T-helper 1 cell (primary cell): ENCODE measurements at regions not wholly inside any gene's neighbourhood (a gene's known extent, or its start where the extent isn't known, plus 50 kb on each side); places are given as distances from the start of the nearest gene placed in this dataset.
"Not testable (repeated sequence)": the region's sequence is repeated elsewhere in the genome, so short reads cannot be mapped to it uniquely, and the experiment has no call there.

ENCODE experiments used
- DNase-seq, 5 donors: peaks; one replicate each; pipeline ENCODE4 v3.0.0-alpha.2; 2012 to 2020

GRCh38 chr4:55251896-55252295, 94.1 kb upstream of the SRD5A3 start:
- no peak for DNase-seq

- DNase-seq = no peak
Observed at GRCh38 chr4:55253948-55254593, 92.0 kb upstream of the SRD5A3 start.

GRCh38 chr4:55255179-55255578, 90.9 kb upstream of the SRD5A3 start:
- DNase-seq = no peak

- no peak for DNase-seq
Observed at GRCh38 chr4:55256787-55257186, 89.3 kb upstream of the SRD5A3 start.

- no peak for DNase-seq
Observed at GRCh38 chr4:55258152-55258865, 87.7 kb upstream of the SRD5A3 start.

GRCh38 chr4:55259294-55259693, 86.7 kb upstream of the SRD5A3 start:
- no peak for DNase-seq

- no peak for DNase-seq
Observed at GRCh38 chr4:55269470-55269869, 76.6 kb upstream of the SRD5A3 start.

GRCh38 chr4:55269995-55270394, 76.0 kb upstream of the SRD5A3 start:
- DNase-seq = no peak

GRCh38 chr4:55270481-55270880, 75.6 kb upstream of the SRD5A3 start:
- DNase-seq = no peak

GRCh38 chr4:55272102-55272501, 73.9 kb upstream of the SRD5A3 start:
- DNase-seq = no peak

GRCh38 chr4:55272589-55272988, 73.5 kb upstream of the SRD5A3 start:
- no peak for DNase-seq

GRCh38 chr4:55277011-55277410, 69.0 kb upstream of the SRD5A3 start:
- DNase-seq = no peak

- DNase-seq = no peak
Observed at GRCh38 chr4:55278316-55278715, 67.7 kb upstream of the SRD5A3 start.

GRCh38 chr4:55280474-55280873, 65.6 kb upstream of the SRD5A3 start:
- not testable (repeated sequence) for DNase-seq

- DNase-seq = not testable (repeated sequence)
Observed at GRCh38 chr4:55281118-55281683, 64.8 kb upstream of the SRD5A3 start.

GRCh38 chr4:55284331-55284730, 61.7 kb upstream of the SRD5A3 start:
- no peak for DNase-seq

- no peak for DNase-seq
Observed at GRCh38 chr4:55291227-55291640, 54.8 kb upstream of the SRD5A3 start.

GRCh38 chr4:55296096-55296495, 49.9 kb upstream of the SRD5A3 start:
- no peak for DNase-seq
